Peyer's patch (tissue), 4 donors: ENCODE measurements at regions not wholly inside any gene's neighbourhood (a gene's known extent, or its start where the extent isn't known, plus 50 kb on each side); places are given as distances from the start of the nearest gene placed in this dataset.

Experiments used
- POLR2A ChIP-seq, 2 donors: fragments of 450-650 bp; IDR thresholded peaks; one replicate each; pipeline ENCODE4 v1.5.1; 2017; ENCODE audit warnings: antibody characterized with exemption in 2 of 2, mild to moderate bottlenecking in 2 of 2, moderate library complexity in 2 of 2
- TF ChIP-seq, protein P1 (sequence below), 6 experiments: fragments of 450-650 bp in 4 of 6; fragments of 200-600 bp in 2 of 6; sonication (generic) in 1 of 6; IDR thresholded peaks; one replicate each; pipeline ENCODE4 v1.5.1; 2017 to 2019; ENCODE audit warnings: antibody characterized with exemption in 6 of 6, mild to moderate bottlenecking in 3 of 6, moderate library complexity in 1 of 6

DNA sequence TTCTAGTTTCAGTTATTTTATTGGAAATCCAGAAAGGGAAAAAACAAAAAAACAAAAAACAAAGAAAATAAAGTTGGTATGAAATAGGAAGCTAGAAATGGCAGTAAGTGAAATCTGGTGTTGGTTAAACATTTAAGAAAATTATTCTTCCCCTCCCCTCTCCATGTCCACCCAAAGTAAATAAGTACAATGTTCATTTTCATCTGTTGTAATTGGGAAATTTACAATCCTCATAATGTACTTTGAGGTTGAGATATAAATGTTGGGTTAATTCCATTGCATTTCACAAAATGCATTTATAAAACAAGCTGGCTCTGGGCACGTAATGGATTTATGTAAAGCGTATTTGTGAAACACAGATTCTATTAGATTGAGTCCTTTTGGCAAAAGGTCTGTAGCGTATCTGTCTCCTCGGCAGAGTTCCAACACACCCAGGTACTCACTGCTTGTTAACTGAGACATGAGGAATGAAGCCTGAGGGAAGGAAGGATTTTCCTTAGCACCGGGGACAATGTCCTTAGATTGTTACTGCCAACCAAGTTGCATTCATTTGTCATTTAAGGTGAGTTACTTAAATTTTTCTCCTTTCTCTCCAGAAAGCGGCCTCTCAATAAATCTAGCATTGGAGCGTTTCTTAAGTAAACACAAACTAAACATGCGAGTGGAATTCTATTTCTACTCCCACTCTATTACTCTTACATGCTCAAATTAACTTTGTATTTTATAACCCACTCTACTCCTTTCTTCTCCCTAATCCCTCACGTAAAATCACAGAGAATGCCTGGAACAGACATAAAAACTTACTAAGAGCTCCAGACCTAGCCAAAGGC lies 912.3 kb upstream of the WWC1 start:
- TF ChIP-seq, protein P1, sequence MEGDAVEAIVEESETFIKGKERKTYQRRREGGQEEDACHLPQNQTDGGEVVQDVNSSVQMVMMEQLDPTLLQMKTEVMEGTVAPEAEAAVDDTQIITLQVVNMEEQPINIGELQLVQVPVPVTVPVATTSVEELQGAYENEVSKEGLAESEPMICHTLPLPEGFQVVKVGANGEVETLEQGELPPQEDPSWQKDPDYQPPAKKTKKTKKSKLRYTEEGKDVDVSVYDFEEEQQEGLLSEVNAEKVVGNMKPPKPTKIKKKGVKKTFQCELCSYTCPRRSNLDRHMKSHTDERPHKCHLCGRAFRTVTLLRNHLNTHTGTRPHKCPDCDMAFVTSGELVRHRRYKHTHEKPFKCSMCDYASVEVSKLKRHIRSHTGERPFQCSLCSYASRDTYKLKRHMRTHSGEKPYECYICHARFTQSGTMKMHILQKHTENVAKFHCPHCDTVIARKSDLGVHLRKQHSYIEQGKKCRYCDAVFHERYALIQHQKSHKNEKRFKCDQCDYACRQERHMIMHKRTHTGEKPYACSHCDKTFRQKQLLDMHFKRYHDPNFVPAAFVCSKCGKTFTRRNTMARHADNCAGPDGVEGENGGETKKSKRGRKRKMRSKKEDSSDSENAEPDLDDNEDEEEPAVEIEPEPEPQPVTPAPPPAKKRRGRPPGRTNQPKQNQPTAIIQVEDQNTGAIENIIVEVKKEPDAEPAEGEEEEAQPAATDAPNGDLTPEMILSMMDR (IDR thresholded peaks at IDR 0.05) = no peak
- no peak for TF ChIP-seq POLR2A (IDR thresholded peaks at IDR 0.05)
